Activated CD4-positive, alpha-beta T cell treated with anti-CD3 and anti-CD28 coated beads for 24 hours (primary cell): ENCODE measurements at regions not wholly inside any gene's neighbourhood (a gene's known extent, or its start where the extent isn't known, plus 50 kb on each side); places are given as distances from the start of the nearest gene placed in this dataset.

Source experiments
- DNase-seq, 2 donors: peaks; one replicate each; pipeline ENCODE4 v3.0.0-alpha.2; 2020; ENCODE audit warnings: low read depth in 2 of 2

DNA sequence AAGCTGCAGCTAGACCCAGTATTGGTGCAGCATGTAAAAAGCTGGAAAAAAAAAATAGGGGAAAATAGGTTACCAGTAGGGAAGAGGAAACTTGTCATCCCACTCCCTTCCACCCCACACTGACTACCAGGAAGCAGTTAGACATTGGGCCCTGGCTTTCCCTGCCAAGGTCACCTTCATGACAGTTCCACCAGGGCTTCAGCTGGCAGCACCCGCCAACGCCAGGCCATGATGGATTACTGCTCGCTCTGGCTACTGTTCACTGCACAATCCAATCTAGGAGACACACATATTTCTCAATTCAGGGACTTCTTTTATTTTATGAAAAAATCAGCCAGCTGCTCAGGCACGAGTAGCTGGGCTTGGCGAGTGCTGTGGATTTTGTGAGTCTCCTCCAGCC, 127.7 kb downstream of the DMRTA2 start:
- no peak for DNase-seq

DNA sequence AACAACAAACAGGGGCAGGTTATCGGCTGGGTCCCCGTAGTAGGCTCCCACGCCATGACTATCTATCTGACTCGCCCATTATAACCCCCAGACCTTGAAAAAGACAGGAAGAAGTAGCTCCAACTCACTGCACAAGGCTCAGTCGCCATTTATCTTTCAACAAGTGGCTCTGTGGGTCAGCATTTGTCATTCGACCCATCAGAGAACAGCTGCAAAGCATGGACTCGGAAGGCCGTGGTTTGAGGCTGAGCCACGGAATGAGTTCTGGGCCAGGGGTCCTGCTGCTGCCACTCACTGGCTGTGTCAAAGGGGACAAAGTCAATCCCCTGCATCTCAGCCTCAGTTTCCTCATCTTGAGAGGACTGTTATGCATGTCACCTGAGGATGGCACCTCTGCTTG, 131.0 kb downstream of the DMRTA2 start:
- no peak for DNase-seq

DNA sequence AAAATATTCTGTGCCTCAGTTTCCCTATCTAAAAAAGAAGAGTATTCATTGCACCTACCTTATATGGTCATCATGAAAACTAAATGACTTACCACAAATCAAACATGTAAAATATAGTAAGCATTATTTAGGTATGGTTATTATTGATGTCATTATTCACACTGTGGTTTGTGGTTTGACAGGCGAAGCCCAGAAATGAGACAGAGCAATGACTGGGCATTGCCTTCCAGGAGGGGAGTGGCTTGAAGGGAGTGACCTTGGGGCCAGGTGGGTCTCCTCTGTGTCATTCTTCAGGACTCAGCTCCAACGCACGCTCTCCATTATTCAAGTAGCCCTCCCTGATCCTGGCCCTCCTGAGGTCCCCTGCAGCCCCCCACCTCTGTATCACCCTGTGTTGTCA, 133.7 kb downstream of the DMRTA2 start:
- no peak for DNase-seq

DNA sequence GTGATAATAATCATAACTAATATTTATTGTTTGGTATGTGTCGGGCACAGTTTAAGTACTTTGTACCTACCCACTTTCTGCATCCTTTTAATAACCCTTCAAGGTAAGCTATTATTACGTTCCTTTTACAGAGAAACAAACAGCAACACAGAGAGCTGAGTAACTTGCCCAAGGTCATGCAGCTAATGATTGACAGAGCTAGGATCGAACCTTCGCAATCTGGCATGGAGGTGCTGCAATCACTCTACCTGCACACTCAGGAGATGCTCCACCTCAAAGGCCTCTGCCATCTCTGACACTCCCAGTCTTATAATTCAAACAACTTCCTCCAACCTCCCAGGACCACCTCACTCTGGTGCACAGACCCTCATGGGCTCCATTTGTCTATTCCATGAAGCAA, 137.2 kb downstream of the DMRTA2 start:
- no peak for DNase-seq

DNA sequence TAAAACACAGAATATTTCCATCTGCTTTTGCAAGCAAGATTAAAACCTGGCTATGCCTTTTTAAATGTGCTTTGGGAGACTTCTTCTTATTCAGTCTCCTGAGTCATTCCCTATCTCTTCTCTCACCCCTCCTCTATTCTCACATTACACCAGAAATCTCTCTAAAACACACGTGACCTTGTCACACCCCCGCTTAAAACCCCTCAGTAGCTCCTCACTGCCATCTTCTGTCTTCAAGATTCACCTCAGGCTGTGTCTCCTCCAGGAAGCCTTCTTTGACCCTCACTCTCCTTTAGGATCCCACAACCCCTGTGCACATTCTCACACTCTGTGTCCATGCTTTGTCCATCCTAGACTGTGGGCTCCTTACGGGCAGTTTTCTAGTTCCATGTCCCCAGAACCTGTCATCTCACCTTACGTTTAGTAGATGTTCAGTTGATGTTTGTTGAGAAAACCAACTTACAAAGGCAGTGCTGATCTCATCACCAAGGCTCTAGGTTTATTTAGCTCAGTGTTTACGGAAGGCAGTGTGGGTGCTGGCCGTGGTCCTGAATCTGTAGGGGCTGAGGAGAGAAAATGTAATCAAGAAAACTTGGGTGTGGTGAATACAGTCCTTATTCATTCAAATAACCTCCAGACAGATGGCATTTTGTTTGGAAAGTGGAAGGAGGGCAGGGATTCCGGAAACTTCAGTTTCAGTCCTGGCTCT, 143.5 kb downstream of the DMRTA2 start:
- DNase-seq, result no peak

DNA sequence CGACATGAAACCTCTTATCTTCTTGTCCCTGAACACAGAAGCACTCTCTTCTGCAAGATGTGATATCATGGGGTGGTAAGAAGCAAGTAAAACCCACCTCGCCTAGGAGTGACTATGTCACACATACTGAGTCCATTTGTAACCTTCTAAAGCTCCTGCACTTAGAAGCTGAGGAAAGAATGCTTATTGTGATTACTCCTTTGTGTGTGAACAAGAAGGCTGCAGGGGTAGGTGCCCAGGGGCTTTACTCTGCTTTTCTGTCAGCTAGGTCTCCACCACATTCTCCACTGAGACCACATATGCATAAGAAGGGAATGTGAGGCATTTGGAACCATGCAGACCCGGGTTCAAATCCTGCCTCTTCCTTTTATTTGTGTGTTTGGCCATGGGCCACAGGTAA, 144.3 kb downstream of the DMRTA2 start:
- no peak for DNase-seq

DNA sequence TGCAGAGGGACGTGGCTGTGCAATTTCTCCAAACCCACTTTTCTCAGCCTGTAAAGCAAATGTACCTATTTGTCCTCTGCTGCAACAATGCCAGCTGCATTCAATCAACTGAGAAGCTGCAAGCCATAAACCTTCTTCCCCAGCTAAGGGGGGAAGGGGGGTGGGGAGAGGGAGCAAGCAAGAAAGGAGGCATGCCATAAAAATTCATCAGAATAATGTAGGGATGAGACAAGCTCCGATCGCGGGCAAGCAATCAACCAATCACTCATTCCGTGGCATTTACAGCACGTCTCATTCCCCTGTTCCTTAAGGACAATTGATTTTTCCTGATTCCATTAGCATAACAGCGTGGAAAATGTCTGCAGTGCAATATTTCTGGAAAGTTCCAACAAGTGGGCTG, 144.8 kb downstream of the DMRTA2 start:
- DNase-seq, result no peak

DNA sequence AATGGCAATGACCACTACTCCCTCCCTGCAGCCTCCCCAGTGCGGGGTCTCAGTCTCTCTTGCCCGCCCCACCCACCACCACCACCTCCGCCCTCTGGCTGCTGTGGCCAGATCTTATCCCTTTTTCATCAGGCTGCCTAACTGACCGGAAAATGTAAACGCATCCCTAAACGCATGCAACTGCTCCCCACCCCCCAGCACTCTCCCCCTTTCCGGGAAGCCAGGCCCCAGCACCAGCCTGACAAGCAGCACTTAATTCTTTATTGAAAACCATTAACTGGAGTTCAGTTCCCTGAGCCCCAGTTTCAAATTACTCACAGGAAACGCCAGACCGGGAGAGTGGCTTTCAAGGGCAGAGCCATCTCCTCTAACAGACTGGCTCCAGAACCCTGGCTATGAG, 147.7 kb downstream of the DMRTA2 start:
- DNase-seq, result no peak

DNA sequence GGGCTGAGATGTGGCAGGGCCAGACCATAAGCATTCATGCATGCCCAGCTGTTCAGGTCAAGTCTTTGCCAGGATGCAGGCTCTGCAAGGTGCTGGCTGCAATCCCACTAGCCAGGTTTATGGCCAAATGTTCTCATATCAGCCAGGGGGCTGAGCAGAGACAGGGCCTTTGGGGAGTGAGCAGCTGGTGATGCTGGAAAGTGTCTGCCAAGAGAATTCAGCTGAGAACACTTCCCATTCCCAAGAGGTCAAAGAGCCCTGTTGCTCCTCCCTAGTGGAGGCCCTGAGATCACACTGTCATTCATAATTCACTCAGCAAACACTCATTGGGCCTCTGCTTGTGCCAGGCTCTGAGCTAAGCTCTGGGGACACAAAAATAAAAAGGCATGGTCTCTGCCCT, 150.3 kb downstream of the DMRTA2 start:
- no peak for DNase-seq

DNA sequence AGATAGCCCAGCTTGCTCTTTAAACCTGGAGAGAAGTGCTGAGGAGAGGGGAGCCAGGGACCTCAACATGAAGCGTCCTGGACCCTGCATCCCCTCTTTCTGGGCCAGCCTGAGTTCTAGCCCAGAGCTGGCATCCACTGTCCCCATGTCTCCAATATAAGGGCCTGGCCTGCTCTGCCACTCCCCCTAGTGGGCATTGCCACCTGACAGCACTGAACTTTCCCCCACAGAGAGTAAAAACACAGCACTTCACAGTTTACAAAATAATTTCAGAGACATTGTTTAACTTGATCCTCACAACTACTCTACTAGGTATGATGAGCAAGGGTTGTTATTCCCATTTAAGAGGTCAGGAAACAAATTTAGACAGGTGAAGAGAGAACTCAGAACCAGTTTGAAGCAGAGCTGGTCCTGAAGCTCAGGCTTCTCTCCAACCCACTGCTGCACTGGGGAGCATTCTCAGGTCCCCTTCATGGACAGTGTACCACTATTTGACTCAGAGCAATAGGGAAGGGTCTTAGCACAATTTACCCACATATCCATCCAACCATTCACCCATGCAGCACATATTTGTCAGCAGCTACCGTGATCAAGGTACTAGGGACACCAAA, 151.2 kb downstream of the DMRTA2 start:
- DNase-seq, result peak in 1 of 2 donors; percentile 14

DNA sequence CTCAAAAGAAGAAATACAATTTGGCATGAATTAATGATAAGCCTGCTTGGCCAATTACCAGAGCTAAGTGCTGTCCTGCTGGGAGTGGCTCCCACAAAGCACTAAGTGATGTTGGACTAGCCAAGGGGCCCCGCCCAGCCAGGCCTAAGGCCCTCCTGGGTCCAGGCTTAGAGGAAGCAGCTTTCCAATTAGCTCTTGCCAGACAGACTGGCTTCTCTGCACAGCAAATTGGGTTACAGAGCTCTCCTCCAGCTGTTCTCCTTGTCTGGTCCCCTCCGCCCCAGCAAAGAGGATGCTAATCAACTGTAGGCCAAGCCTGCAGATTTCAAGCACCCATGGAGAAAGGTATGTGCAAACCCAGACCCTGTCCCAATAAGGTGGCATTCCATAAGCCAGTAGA, 151.9 kb downstream of the DMRTA2 start:
- DNase-seq, result no peak

DNA sequence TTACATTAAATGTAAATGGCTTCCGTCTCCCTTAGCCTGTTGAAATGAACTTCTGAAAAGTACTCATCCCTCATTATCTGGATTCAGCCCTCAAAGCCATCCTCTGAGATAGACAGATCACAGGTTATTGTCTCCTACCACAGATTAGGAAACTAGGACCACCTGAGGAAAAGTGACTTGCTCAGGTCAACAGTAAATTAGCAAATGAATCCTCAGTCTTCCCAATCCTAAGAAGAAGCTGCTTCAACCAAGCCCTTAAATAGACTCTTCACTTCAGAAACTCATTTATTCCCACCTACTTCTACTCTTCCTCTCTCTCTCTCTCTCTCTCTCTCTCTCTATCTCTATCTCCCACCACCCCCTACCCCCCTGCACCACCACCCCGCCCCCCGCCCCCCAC, 152.3 kb downstream of the DMRTA2 start:
- DNase-seq, result no peak

DNA sequence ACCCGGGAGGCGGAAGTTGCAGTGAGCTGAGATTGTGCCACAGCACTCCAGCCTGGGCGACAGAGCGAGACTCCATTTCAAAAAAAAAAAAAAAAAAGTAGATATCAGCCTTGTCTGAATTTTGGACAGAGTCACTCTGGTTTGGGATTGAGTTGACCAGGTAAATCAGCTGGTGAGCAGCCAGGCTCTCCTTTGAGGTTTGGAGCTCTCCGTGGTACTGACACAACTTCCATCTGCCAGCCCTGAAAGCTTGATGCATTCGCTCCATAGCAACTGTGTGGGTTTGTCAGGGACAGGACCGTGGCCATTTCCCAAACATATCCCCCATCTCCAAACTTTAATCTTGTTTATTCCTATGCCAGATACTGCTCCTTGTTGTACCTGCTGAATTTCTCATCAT, 155.2 kb downstream of the DMRTA2 start:
- DNase-seq, result no peak

DNA sequence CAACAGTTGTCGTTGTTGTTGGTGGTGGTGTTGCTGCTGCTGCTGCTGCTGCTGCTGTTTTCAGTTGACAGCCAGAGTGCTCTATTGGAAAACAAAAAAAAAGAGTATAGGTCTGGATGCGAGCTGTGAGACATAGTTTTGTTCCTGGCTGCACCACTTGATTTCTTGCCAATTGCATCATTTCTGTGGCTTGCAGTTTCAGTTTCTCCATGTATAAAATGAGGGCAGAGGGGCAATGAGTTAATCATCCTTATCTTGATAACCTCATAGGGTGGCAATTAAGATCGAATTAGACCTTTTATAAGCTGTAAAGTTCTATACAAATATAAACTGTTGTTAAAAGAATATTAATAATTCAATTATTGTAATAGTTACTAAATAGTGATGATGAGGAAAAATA, 156.7 kb downstream of the DMRTA2 start:
- no peak for DNase-seq

DNA sequence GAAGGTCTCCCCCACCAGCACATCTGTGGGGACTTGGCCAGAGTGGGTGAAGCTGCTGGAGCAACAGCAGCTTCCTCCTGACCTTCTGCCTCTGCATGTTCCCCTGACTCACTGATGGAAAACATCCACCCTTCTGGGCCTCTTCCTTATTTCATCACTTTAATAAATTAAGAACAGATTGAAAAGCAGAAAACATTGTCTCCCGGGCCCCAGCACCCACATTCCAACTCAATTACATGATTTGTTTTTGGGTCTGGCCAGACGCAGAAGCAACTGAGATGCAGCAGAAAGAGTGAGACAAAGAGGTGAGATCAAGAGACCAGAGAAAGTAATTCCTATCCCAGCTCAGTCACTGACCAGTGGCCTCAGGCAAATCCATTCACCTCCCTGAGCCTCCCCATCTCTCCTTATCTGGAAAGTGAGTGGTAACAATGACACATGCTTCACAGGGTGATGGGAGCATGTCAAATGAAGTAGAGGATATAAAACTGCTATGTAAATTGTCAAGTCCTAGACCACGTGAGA, 157.1 kb downstream of the ELAVL4 start:
- DNase-seq, result no peak

DNA sequence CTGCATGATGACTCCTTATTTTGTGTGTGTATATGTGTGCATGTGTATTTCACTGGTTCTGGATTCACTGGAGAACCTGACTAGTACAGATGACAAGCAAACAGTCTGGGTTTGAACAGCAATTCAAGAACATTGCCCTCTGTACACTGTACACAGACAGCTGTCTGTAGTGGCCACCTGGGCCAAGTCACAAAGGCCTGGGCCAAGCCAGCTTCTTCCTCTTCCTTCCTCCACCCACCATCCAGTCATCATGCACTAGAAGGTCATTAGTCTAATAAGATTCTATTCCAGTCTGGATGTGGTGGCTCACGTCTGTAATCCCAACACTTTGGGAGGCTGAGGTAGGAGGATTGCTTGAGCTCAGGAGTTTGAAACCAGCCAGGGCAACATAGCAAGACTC, 155.9 kb downstream of the ELAVL4 start:
- DNase-seq, result no peak

DNA sequence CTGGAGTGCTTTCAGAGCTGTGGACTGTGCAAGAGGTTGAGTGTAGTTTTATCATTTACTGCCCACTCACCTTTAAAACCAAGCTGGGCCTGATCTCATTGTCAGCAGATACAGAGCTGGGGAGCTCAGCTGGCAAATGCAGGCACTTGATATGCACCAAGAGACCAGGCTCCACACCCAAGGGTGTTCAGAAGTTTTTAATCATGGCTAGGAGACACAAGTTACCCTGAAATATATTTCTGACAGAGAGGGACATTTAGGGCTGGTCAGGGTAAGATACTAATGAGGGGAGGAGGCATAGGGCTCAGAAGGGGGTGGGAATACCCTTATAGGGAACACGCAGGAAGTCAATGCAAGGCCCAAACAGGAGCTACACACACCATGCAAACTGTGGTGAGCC, 153.7 kb downstream of the ELAVL4 start:
- DNase-seq, result no peak

DNA sequence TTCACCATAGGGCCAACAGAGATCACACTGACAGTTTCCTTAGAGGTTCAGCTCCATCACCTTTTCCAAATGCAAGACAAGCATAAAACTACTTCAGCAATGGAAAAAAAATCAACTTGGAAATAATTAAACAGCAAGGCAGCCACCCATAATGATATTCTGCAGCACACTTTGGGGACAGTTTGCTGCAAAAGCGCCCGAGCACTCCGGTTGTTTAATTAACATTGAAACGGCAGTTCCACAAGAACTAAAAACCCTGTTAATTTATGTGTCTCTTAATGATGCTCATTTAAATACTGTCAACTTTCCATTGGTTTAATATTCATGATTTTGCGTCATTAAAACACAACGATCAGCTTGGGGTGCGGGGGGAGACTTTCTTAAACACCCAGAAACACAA, 153.2 kb downstream of the ELAVL4 start:
- no peak for DNase-seq

DNA sequence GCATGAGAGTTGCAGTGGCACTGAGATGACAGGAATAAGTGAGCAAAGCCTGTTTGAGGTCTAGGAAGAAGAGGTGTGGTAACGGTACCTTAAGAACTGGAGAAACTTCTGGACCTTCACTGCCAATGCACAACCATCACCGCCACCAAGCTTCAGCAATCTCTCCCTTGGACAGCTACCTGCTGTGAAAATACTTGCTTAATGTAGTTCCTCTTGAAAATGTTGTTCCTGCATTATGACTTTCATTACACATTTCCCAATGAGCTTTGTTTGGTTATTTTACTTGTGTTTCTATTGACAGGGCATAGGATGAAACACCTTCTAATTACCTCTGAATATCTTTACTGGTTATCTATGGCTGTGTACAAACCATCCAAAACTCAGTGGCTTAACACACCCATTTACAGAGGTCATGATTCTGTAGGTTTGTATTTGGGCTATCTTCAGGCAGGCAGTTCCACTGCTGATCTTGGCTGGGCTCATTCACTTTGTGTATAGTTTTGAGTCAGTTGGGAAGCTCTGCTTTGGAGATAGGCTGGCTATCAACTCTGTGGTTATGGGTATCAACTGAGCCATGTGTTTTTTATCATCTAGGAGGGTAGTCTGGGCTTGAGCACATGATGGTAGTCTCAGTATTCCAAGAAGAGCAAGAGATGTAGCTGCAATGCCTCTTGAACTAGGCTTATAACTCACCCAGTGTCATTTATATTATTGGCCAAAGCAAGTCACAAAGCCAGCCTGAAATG, 149.4 kb downstream of the ELAVL4 start:
- no peak for DNase-seq

DNA sequence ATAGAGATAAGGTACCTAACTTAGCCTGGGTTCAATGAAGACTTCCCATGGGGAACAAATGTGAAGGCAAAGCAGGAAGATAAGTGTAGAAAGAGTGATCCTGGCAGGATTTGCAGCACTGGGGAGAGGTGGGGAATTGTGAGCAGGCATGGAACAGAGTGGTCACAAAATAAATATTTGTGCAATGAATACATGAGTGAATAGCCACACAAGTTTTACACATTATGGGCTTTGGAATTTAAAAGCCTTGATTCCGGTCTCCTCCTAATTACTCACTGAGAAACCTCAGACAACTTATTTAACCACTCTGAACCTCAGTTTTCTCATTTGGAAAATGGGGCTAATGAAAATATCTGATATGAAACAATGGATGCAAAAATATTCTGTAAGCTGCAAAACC, 148.3 kb downstream of the ELAVL4 start:
- no peak for DNase-seq
